ENCODE measurements at regions not wholly inside any gene's neighbourhood (a gene's known extent, or its start where the extent isn't known, plus 50 kb on each side); places are given as distances from the start of the nearest gene placed in this dataset.

DNA sequence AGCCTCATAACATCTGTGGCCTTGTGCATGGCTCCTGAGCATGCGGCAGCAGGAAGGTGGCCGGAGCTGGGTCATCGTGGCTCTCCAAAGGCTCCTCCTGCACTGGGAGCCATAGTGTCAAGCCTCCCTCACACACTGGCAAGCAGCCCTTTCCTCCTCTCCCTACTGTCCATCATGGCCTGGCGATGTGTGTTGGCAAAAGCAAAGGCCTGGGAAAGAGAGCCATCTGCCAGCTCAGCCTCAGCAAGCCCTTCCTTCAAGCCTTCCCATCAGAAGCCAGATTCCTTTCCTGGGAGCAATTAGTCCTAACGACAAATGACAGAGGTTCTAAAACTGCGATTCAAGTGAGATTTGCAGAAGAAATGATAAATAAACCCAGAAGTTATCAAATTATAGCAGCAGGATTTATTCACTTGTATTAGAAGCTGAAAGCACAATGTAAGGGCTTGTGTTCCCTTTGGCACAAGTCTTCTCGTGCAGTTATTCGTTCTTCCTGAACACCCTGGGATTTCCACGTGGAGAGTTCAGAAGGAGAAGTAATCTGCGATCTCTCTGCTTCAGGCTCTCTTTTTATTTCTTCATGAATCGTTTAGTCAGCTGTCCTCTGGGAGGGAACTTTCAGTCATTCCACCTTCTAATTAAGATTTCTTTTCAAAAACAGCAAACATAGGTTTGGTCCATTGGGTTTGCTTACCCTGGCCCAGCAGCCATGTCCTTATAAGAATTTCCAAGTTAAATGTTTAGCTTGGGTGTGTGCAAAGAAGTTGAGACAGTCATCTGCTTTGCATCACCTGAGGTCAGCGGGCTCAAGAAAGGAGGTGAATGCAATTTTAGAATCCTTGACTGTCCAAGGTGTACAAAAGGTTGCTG lies 110.3 kb upstream of the TMC3 start:
- H3K4me1 Mint-ChIP-seq = peaks cover 21% of the 10 kb centered on the region
- TF ChIP-seq, protein P1, sequence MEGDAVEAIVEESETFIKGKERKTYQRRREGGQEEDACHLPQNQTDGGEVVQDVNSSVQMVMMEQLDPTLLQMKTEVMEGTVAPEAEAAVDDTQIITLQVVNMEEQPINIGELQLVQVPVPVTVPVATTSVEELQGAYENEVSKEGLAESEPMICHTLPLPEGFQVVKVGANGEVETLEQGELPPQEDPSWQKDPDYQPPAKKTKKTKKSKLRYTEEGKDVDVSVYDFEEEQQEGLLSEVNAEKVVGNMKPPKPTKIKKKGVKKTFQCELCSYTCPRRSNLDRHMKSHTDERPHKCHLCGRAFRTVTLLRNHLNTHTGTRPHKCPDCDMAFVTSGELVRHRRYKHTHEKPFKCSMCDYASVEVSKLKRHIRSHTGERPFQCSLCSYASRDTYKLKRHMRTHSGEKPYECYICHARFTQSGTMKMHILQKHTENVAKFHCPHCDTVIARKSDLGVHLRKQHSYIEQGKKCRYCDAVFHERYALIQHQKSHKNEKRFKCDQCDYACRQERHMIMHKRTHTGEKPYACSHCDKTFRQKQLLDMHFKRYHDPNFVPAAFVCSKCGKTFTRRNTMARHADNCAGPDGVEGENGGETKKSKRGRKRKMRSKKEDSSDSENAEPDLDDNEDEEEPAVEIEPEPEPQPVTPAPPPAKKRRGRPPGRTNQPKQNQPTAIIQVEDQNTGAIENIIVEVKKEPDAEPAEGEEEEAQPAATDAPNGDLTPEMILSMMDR (IDR thresholded peaks at IDR 0.05; ENCODE audit: unreplicated experiment) = no peak
- no peaks in the 10 kb centered on the region for H3K36me3 Mint-ChIP-seq
- no peak overlapping the region for H3K4me3 Mint-ChIP-seq
- peak overlapping the region; percentile 18 for H3K27ac Mint-ChIP-seq
- no peak for DNase-seq (ENCODE audit: low spot score in 2 of 2, unreplicated experiment in 2 of 2)
- no peaks in the 10 kb centered on the region for H3K27me3 Mint-ChIP-seq (ENCODE audit: low read depth)
- no peaks in the 10 kb centered on the region for H3K9me3 Mint-ChIP-seq

- H3K4me1 Mint-ChIP-seq = peaks cover 21% of the 10 kb centered on the region
- H3K9me3 Mint-ChIP-seq = no peaks in the 10 kb centered on the region
- H3K27me3 Mint-ChIP-seq (ENCODE audit: low read depth) = no peaks in the 10 kb centered on the region
- H3K36me3 Mint-ChIP-seq = no peaks in the 10 kb centered on the region
- TF ChIP-seq, protein P1 (IDR thresholded peaks at IDR 0.05; ENCODE audit: unreplicated experiment) = no peak
- H3K27ac Mint-ChIP-seq = no peak overlapping the region
- H3K4me3 Mint-ChIP-seq = no peak overlapping the region
- no peak for DNase-seq (ENCODE audit: low spot score in 2 of 2, unreplicated experiment in 2 of 2)
Observed at GRCh38 chr15:81483496-81483895, 109.5 kb upstream of the TMC3 start.

DNA sequence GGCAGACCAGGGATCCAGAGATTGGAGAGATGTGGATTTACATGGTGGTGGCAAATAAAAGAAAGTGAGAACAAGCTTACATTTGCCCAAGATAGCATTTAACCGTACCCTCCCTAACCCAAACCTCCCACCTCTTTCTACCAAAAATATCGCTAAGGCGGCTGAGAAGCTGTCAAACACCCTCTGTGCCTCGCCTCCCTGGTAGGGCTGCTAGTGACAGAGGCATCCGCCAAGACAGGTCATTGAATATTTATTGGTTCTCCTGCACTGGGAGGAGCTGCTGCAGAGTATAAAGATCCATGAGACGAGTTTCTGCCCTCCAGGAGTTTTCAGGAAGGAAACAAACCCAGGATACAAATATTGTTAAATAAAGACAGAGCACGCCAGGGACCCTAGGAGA lies 107.3 kb upstream of the TMC3 start:
- H3K36me3 Mint-ChIP-seq = no peaks in the 10 kb centered on the region
- no peak for DNase-seq (ENCODE audit: low spot score in 2 of 2, unreplicated experiment in 2 of 2)
- no peak overlapping the region for H3K4me3 Mint-ChIP-seq
- H3K27ac Mint-ChIP-seq = no peak overlapping the region
- H3K9me3 Mint-ChIP-seq = no peaks in the 10 kb centered on the region
- H3K27me3 Mint-ChIP-seq (ENCODE audit: low read depth) = no peaks in the 10 kb centered on the region
- H3K4me1 Mint-ChIP-seq = peaks cover 21% of the 10 kb centered on the region
- TF ChIP-seq, protein P1 (IDR thresholded peaks at IDR 0.05; ENCODE audit: unreplicated experiment) = no peak

DNA sequence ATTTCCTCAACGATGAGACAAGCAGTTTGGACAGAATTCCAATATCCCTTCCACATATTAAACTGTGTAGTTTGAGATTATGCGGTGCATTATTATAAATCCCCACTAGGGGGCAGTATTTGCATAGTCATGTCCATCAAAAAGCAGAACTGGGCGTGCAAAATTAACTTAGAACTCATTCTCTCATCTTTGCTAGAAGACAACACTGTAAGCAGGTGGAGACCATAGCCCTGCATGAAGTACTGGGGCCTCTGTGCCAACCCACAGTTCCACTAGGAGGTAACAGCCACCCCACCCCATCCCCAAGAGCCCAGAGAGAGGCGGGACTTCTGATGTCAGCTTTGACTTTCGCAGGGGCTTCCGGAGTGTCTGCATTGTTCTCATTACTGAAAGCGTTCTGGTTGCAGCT lies 106.6 kb upstream of the TMC3 start:
- H3K4me1 Mint-ChIP-seq = peaks cover 21% of the 10 kb centered on the region
- H3K4me3 Mint-ChIP-seq = no peak overlapping the region
- H3K36me3 Mint-ChIP-seq = no peaks in the 10 kb centered on the region
- H3K9me3 Mint-ChIP-seq = no peaks in the 10 kb centered on the region
- no peaks in the 10 kb centered on the region for H3K27me3 Mint-ChIP-seq (ENCODE audit: low read depth)
- TF ChIP-seq, protein P1 (IDR thresholded peaks at IDR 0.05; ENCODE audit: unreplicated experiment) = peak; percentile 100
- peak in 1 of 2 experiments; percentile 40 for DNase-seq (ENCODE audit: low spot score in 2 of 2, unreplicated experiment in 2 of 2)
- no peak overlapping the region for H3K27ac Mint-ChIP-seq

DNA sequence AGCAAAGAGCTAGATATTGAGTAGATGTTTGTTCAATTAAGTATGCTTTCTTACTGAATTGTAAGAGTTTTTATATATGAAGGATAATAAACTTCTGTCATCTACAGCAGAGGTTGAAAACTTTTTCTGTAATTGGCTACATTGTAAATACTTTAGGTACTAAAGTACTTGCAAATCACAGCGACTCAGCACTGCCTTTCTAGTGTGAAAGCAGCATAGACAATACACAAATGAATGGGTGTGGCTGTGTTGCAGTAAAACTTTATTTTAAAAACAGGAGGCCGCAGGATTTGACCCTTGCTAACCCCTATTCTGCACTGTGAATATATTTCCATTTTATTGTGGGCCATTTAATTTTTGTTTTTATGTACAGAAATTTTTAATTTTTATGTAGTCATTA lies 104.3 kb upstream of the TMC3 start:
- no peak for DNase-seq (ENCODE audit: low spot score in 2 of 2, unreplicated experiment in 2 of 2)
- Mint-ChIP-seq H3K4me3 (no peak overlapping the region), H3K27me3 (ENCODE audit: low read depth) (peaks cover 5% of the 10 kb centered on the region), H3K4me1 (peaks cover 12% of the 10 kb centered on the region), H3K9me3 (no peaks in the 10 kb centered on the region), H3K27ac (no peak overlapping the region), H3K36me3 (no peaks in the 10 kb centered on the region)
- TF ChIP-seq, protein P1 (IDR thresholded peaks at IDR 0.05; ENCODE audit: unreplicated experiment) = no peak
